Activated B cell treated with CpG ODN at 0.5 μM for 24 hours (primary cell): ENCODE measurements at regions not wholly inside any gene's neighbourhood (a gene's known extent, or its start where the extent isn't known, plus 50 kb on each side); places are given as distances from the start of the nearest gene placed in this dataset.
"Not testable (repeated sequence)": the region's sequence is repeated elsewhere in the genome, so short reads cannot be mapped to it uniquely, and the experiment has no call there.

Source experiments
- ATAC-seq: fragments of 200-7000 bp; cut with Tn5 transposase; one replicate; pipeline ENCODE4 v1.10.0; 2021; ENCODE audit warnings: low read depth, mild to moderate bottlenecking, moderate library complexity
- CTCF ChIA-PET: fragments of 350-600 bp; sonication (Branson Sonifier 250); formaldehyde crosslinking; loops from one replicate; lab custom pipeline; 2021; ENCODE audit warnings: antibody characterized with exemption; lab: Charles Lee
- POLR2A ChIA-PET: fragments of 350-600 bp; sonication (Branson Sonifier 250); formaldehyde crosslinking; loops from one replicate; lab custom pipeline; 2021; ENCODE audit warnings: antibody characterized with exemption; lab: Charles Lee
- DNase-seq: peaks from one replicate; pipeline ENCODE4 v3.0.0; 2022
- H3K27ac Mint-ChIP-seq: one replicate; pipeline ENCODE4 v1.8.0; 2020; ENCODE audit warnings: mixed read lengths
- H3K27me3 Mint-ChIP-seq: one replicate; pipeline ENCODE4 v1.8.0; 2021; ENCODE audit warnings: mixed read lengths
- H3K36me3 Mint-ChIP-seq: one replicate; pipeline ENCODE4 v1.8.0; 2021; ENCODE audit warnings: low read depth, mixed read lengths
- H3K4me1 Mint-ChIP-seq: one replicate; pipeline ENCODE4 v1.8.0; 2021; ENCODE audit warnings: mixed read lengths
- H3K4me3 Mint-ChIP-seq: one replicate; pipeline ENCODE4 v1.8.0; 2020; ENCODE audit warnings: mild to moderate bottlenecking, mixed read lengths
- H3K9me3 Mint-ChIP-seq: one replicate; pipeline ENCODE4 v1.8.0; 2020; ENCODE audit warnings: mixed read lengths
- CTCF ChIP-seq: fragments of 200-600 bp; IDR thresholded peaks from one replicate; pipeline ENCODE4 v1.8.0; 2022; ENCODE audit warnings: antibody characterized with exemption, mild to moderate bottlenecking
- intact Hi-C: fragments of 100-400 bp; cut with micrococcal nuclease; formaldehyde crosslinking; loops from one replicate; pipeline ENCODE4 v1.15.1; 2024

GRCh38 chr5:68848091-68848490 lies 245.7 kb upstream of the SLC30A5 start:
- H3K27ac Mint-ChIP-seq, result no peak overlapping the region
- POLR2A ChIA-PET, result no interaction called here
- H3K4me1 Mint-ChIP-seq, result no peaks in the 10 kb centered on the region
- TF ChIP-seq CTCF, result no peak
- H3K36me3 Mint-ChIP-seq, result no peaks in the 10 kb centered on the region
- DNase-seq (no peak), ATAC-seq (no peak)
- no peak overlapping the region for H3K4me3 Mint-ChIP-seq
- H3K27me3 Mint-ChIP-seq, result peaks cover 2% of the 10 kb centered on the region
- H3K9me3 Mint-ChIP-seq, result peaks cover 4% of the 10 kb centered on the region
- CTCF ChIA-PET, result no interaction called here
- intact Hi-C loops, result no loop called here

- no peak for DNase-seq
- Mint-ChIP-seq H3K4me3 (no peak overlapping the region), H3K9me3 (peaks cover 4% of the 10 kb centered on the region), H3K36me3 (no peaks in the 10 kb centered on the region), H3K27me3 (peaks cover 2% of the 10 kb centered on the region), H3K4me1 (no peaks in the 10 kb centered on the region), H3K27ac (no peak overlapping the region)
- no peak for ATAC-seq
- CTCF ChIA-PET, result no interaction called here
- no peak for TF ChIP-seq CTCF
- intact Hi-C loops, result no loop called here
- POLR2A ChIA-PET, result no interaction called here
Observed at GRCh38 chr5:68849103-68849502, 244.7 kb upstream of the SLC30A5 start.

DNA sequence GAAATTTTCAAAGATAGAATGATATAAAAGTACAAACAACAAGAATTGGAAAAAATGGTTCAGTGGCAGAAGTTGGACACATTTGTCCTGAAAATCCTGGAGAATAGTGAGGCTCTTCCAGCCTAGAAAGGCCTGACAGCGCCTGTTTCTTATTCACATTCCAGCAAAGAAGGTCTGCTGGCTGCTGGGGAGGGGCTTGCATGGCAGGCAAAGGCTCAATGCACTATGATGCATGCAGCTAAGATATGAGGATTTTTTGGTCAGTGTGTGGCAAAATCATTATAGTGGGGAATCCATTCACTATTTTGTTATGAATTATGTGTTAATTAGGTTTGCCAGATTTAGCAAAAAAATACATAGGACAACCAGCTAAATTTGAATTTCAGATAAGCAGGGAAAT lies 243.9 kb upstream of the SLC30A5 start:
- Mint-ChIP-seq H3K4me3 (no peak overlapping the region), H3K27me3 (peaks cover 2% of the 10 kb centered on the region), H3K36me3 (no peaks in the 10 kb centered on the region), H3K27ac (no peak overlapping the region), H3K9me3 (peaks cover 4% of the 10 kb centered on the region), H3K4me1 (no peaks in the 10 kb centered on the region)
- TF ChIP-seq CTCF, result no peak
- no peak for ATAC-seq
- CTCF ChIA-PET, result no interaction called here
- no peak for DNase-seq
- intact Hi-C loops, result no loop called here
- POLR2A ChIA-PET, result no interaction called here

- Mint-ChIP-seq H3K4me1 (no peaks in the 10 kb centered on the region), H3K27me3 (peaks cover 18% of the 10 kb centered on the region), H3K9me3 (peaks cover 8% of the 10 kb centered on the region), H3K36me3 (no peaks in the 10 kb centered on the region), H3K4me3 (no peak overlapping the region), H3K27ac (no peak overlapping the region)
- no peak for TF ChIP-seq CTCF
- no peak for ATAC-seq
- POLR2A ChIA-PET, result no interaction called here
- intact Hi-C loops, result no loop called here
- CTCF ChIA-PET, result no interaction called here
- no peak for DNase-seq
Observed at GRCh38 chr5:68861099-68861498, 232.7 kb upstream of the SLC30A5 start.

DNA sequence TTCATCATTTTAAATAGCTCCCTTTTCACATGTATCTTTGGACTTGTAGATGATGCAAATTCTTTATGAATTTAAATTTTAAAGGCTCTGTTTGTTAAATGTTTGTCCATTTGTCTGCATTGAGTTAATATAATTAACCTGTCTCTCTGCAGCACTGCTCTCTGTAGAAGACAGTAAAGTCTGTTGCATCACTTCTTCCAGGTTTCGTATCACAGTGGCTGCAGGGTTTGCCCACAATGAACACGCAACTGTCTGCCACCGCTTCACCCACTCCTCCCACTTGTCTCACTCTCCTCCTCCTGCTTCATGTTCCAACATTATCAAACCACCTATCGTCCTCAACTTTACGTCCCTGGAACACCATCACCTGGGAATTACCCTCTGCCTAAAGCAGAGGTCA lies 231.3 kb upstream of the SLC30A5 start:
- Mint-ChIP-seq H3K4me1 (no peaks in the 10 kb centered on the region), H3K27me3 (peaks cover 22% of the 10 kb centered on the region), H3K9me3 (peaks cover 4% of the 10 kb centered on the region), H3K4me3 (no peak overlapping the region), H3K36me3 (no peaks in the 10 kb centered on the region), H3K27ac (no peak overlapping the region)
- intact Hi-C loops, result loop anchor here (1.0 kb wide), 1 partner anchor 122 kb away; no protein-coding TSS in a partner anchor
- DNase-seq (no peak), ATAC-seq (no peak)
- POLR2A ChIA-PET, result no interaction called here
- TF ChIP-seq CTCF, result no peak
- CTCF ChIA-PET, result no interaction called here

DNA sequence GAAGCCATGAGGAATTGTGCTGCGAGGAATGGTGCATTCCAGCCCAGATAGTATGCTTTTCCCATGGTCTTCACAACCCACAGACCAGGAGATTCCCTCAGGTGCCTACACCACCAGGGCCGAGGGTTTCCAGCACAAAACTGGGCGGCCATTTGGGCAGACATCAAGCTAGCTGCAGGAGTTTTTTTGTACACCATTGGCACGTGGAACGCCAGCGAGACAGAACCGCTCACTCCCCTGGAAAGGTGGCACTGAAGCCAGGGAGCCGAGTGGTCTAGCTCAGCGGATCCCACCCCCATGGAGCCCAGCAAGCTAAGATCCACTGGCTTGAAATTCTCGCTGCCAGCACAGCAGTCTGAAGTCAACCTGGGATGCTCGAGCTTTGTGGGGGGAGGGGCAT lies 228.6 kb upstream of the SLC30A5 start:
- H3K4me3 Mint-ChIP-seq, POLR2A ChIA-PET, H3K27ac Mint-ChIP-seq, CTCF ChIA-PET, H3K36me3 Mint-ChIP-seq, intact Hi-C loops, DNase-seq, ATAC-seq, H3K4me1 Mint-ChIP-seq, H3K9me3 Mint-ChIP-seq: not testable (repeated sequence)
- H3K27me3 Mint-ChIP-seq, result peaks cover 21% of the 10 kb centered on the region
